Mesodermal cell (in vitro differentiated cells): ENCODE measurements at regions not wholly inside any gene's neighbourhood (a gene's known extent, or its start where the extent isn't known, plus 50 kb on each side); places are given as distances from the start of the nearest gene placed in this dataset.

Source experiments
- H3K27ac ChIP-seq: 2 replicates; pipeline ENCODE4 v1.7.0; 2013; ENCODE audit warnings: mild to moderate bottlenecking, low read depth, low read length, moderate library complexity; ENCODE audit not compliant: severe bottlenecking
- H3K36me3 ChIP-seq: 2 replicates; pipeline ENCODE4 v1.7.1; 2013; ENCODE audit warnings: mild to moderate bottlenecking, low read length, moderate library complexity; ENCODE audit not compliant: control insufficient read depth, insufficient read depth
- H3K4me1 ChIP-seq: one replicate; pipeline ENCODE4 v1.7.1; 2013; ENCODE audit warnings: mild to moderate bottlenecking, low read length; ENCODE audit not compliant: insufficient read depth, control insufficient read depth, poor library complexity, severe bottlenecking
- H3K4me3 ChIP-seq: 2 replicates; pipeline ENCODE4 v1.7.0; 2013; ENCODE audit warnings: low read length, control low read depth, mild to moderate bottlenecking; ENCODE audit not compliant: insufficient read depth, poor library complexity, severe bottlenecking; ENCODE audit errors: extremely low read depth
- H3K9me3 ChIP-seq: 2 replicates; pipeline ENCODE4 v1.7.1; 2013; ENCODE audit warnings: mild to moderate bottlenecking, low read length, moderate library complexity; ENCODE audit not compliant: control insufficient read depth
- WGBS, 2 experiments: methylation state at CpG; one replicate each; pipeline ENCODE4 v1.1.5; 2013; ENCODE audit warnings: missing lambda C conversion rate in 2 of 2; ENCODE audit not compliant: insufficient coverage in 2 of 2; 5-methylcytosine and 5-hydroxymethylcytosine counted together

- no peak overlapping the region for H3K27ac ChIP-seq
- H3K36me3 ChIP-seq = no peaks in the 10 kb centered on the region
- no peaks in the 10 kb centered on the region for H3K4me1 ChIP-seq
- no peaks in the 10 kb centered on the region for H3K9me3 ChIP-seq
- WGBS, 2 experiments = 87% methylated on average over 3 of the region's 3 CpGs
- no peak overlapping the region for H3K4me3 ChIP-seq
Measured at GRCh38 chr2:196421880-196422279, 217.6 kb upstream of the CCDC150 start.

GRCh38 chr2:196422361-196422760 lies 217.2 kb upstream of the CCDC150 start:
- no peaks in the 10 kb centered on the region for H3K4me1 ChIP-seq
- H3K9me3 ChIP-seq = no peaks in the 10 kb centered on the region
- H3K27ac ChIP-seq = no peak overlapping the region
- H3K36me3 ChIP-seq = no peaks in the 10 kb centered on the region
- no CpG with 5 or more reads among the region's 2 CpGs for WGBS, 2 experiments
- no peak overlapping the region for H3K4me3 ChIP-seq

- no peak overlapping the region for H3K27ac ChIP-seq
- WGBS, 2 experiments = 67% methylated on average over 1 of the region's 1 CpG; no CpG with 5 or more reads in 1 of the 2 experiments
- no peaks in the 10 kb centered on the region for H3K4me1 ChIP-seq
- H3K9me3 ChIP-seq = no peaks in the 10 kb centered on the region
- no peaks in the 10 kb centered on the region for H3K36me3 ChIP-seq
- no peak overlapping the region for H3K4me3 ChIP-seq
Measured at GRCh38 chr2:196426122-196426521, 213.4 kb upstream of the CCDC150 start.

GRCh38 chr2:196427986-196428634 lies 211.4 kb upstream of the CCDC150 start:
- Histone ChIP-seq H3K4me1 (no peaks in the 10 kb centered on the region), H3K27ac (no peak overlapping the region), H3K9me3 (no peaks in the 10 kb centered on the region), H3K36me3 (no peaks in the 10 kb centered on the region), H3K4me3 (no peak overlapping the region)
- WGBS, 2 experiments = 0 to 42% methylated on average over 1 to 2 of the region's 2 CpGs

GRCh38 chr2:196431076-196431475 lies 208.4 kb upstream of the CCDC150 start:
- Histone ChIP-seq H3K4me1 (no peaks in the 10 kb centered on the region), H3K36me3 (no peaks in the 10 kb centered on the region), H3K27ac (no peak overlapping the region), H3K9me3 (no peaks in the 10 kb centered on the region), H3K4me3 (no peak overlapping the region)
- no CpG with 5 or more reads among the region's 2 CpGs for WGBS, 2 experiments

GRCh38 chr2:196431957-196432356 lies 207.6 kb upstream of the CCDC150 start:
- H3K27ac ChIP-seq = no peak overlapping the region
- H3K4me1 ChIP-seq = no peaks in the 10 kb centered on the region
- WGBS, 2 experiments = no CpG with 5 or more reads among the region's 4 CpGs
- no peak overlapping the region for H3K4me3 ChIP-seq
- H3K9me3 ChIP-seq = no peaks in the 10 kb centered on the region
- H3K36me3 ChIP-seq = no peaks in the 10 kb centered on the region

- 96 to 97% methylated on average over 12 to 13 of the region's 13 CpGs for WGBS, 2 experiments
Measured at GRCh38 chr2:196433116-196433515, 206.4 kb upstream of the CCDC150 start.

GRCh38 chr2:196434217-196434616 lies 205.3 kb upstream of the CCDC150 start:
- WGBS, 2 experiments = 92 to 93% methylated on average over 4 to 5 of the region's 5 CpGs
- no peaks in the 10 kb centered on the region for H3K9me3 ChIP-seq
- no peaks in the 10 kb centered on the region for H3K36me3 ChIP-seq
- H3K4me3 ChIP-seq = no peak overlapping the region
- H3K4me1 ChIP-seq = no peaks in the 10 kb centered on the region
- no peak overlapping the region for H3K27ac ChIP-seq

More at GRCh38 chr2:196433116-196433515, 206.4 kb upstream of the CCDC150 start:
- no peaks in the 10 kb centered on the region for H3K9me3 ChIP-seq
- no peak overlapping the region for H3K4me3 ChIP-seq
- no peaks in the 10 kb centered on the region for H3K4me1 ChIP-seq
- no peak overlapping the region for H3K27ac ChIP-seq
- H3K36me3 ChIP-seq = no peaks in the 10 kb centered on the region

- Histone ChIP-seq H3K4me3 (no peak overlapping the region), H3K9me3 (no peaks in the 10 kb centered on the region), H3K36me3 (no peaks in the 10 kb centered on the region), H3K4me1 (no peaks in the 10 kb centered on the region), H3K27ac (no peak overlapping the region)
Measured at GRCh38 chr2:196435189-196435588, 204.3 kb upstream of the CCDC150 start.

- Histone ChIP-seq H3K4me3 (no peak overlapping the region), H3K27ac (no peak overlapping the region), H3K36me3 (no peaks in the 10 kb centered on the region), H3K9me3 (no peaks in the 10 kb centered on the region), H3K4me1 (no peaks in the 10 kb centered on the region)
- 80 to 90% methylated on average over 6 of the region's 6 CpGs for WGBS, 2 experiments
Measured at GRCh38 chr2:196437626-196438025, 201.9 kb upstream of the CCDC150 start.

- H3K4me1 ChIP-seq = no peaks in the 10 kb centered on the region
- no peaks in the 10 kb centered on the region for H3K9me3 ChIP-seq
- H3K36me3 ChIP-seq = no peaks in the 10 kb centered on the region
- H3K27ac ChIP-seq = no peak overlapping the region
- WGBS, 2 experiments = 84 to 91% methylated on average over 3 of the region's 4 CpGs
- no peak overlapping the region for H3K4me3 ChIP-seq
Measured at GRCh38 chr2:196439760-196440159, 199.8 kb upstream of the CCDC150 start.
